ES-I3 (cell line): ENCODE measurements at regions not wholly inside any gene's neighbourhood (a gene's known extent, or its start where the extent isn't known, plus 50 kb on each side); places are given as distances from the start of the nearest gene placed in this dataset.

ENCODE experiments used
- H3K36me3 ChIP-seq: 2 replicates; pipeline ENCODE4 v1.6.1; 2013; ENCODE audit warnings: mild to moderate bottlenecking, low read length, control low read depth, moderate library complexity; ENCODE audit not compliant: insufficient read depth
- H3K4me1 ChIP-seq: 2 replicates; pipeline ENCODE4 v1.6.1; 2013; ENCODE audit warnings: mild to moderate bottlenecking, control low read depth, low read length; ENCODE audit not compliant: insufficient read depth
- H3K9ac ChIP-seq: 2 replicates; pipeline ENCODE4 v1.6.1; 2013; ENCODE audit warnings: low read depth, mild to moderate bottlenecking, low read length, moderate library complexity
- H3K9me3 ChIP-seq: 2 replicates; pipeline ENCODE4 v1.6.1; 2013; ENCODE audit warnings: mild to moderate bottlenecking, low read length, moderate library complexity; ENCODE audit not compliant: control insufficient read depth, insufficient read depth

- H3K9me3 ChIP-seq = no peaks in the 10 kb centered on the region
- no peaks in the 10 kb centered on the region for H3K4me1 ChIP-seq
- H3K9ac ChIP-seq = no peak overlapping the region
- no peaks in the 10 kb centered on the region for H3K36me3 ChIP-seq
Observed at GRCh38 chr2:163420604-163421003, 315.2 kb downstream of the FIGN start.

GRCh38 chr2:163419000-163419830 lies 316.6 kb downstream of the FIGN start:
- no peaks in the 10 kb centered on the region for H3K4me1 ChIP-seq
- no peaks in the 10 kb centered on the region for H3K9me3 ChIP-seq
- H3K9ac ChIP-seq = no peak overlapping the region
- H3K36me3 ChIP-seq = no peaks in the 10 kb centered on the region

- no peaks in the 10 kb centered on the region for H3K36me3 ChIP-seq
Observed at GRCh38 chr2:163417596-163418337, 318.0 kb downstream of the FIGN start.

GRCh38 chr2:163414121-163414520 lies 321.7 kb downstream of the FIGN start:
- no peaks in the 10 kb centered on the region for H3K36me3 ChIP-seq
- H3K9me3 ChIP-seq = no peaks in the 10 kb centered on the region
- no peaks in the 10 kb centered on the region for H3K4me1 ChIP-seq
- H3K9ac ChIP-seq = no peak overlapping the region

More at GRCh38 chr2:163417596-163418337, 318.0 kb downstream of the FIGN start:
- no peaks in the 10 kb centered on the region for H3K4me1 ChIP-seq
- no peak overlapping the region for H3K9ac ChIP-seq
- H3K9me3 ChIP-seq = no peaks in the 10 kb centered on the region

DNA sequence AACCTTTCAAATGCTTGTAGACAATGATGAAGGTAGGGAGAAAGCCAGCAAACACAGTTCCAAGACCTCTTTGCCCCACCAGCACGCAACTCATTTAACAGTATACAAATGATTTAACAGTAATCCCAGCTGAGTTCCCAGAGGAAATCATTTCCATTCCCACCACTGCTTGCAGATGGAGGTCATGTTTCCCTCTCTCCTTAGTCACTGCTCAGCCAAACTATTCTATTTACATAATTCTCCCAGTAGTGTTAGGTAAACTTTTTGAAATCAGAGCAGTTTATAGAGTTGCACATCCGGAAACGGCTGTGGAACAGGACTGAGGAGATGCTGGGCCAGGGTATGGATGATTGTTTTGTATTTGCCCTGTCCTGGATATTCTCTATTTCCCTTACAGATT lies 328.5 kb downstream of the FIGN start:
- no peaks in the 10 kb centered on the region for H3K9me3 ChIP-seq
- H3K36me3 ChIP-seq = no peaks in the 10 kb centered on the region

GRCh38 chr2:163405298-163405697 lies 330.5 kb downstream of the FIGN start:
- Histone ChIP-seq H3K4me1 (peaks cover 5% of the 10 kb centered on the region; the same call in 1 of the 2 replicates), H3K9ac (no peak overlapping the region), H3K9me3 (no peaks in the 10 kb centered on the region), H3K36me3 (no peaks in the 10 kb centered on the region)

More for the DNA sequence above, 328.5 kb downstream of the FIGN start:
- Histone ChIP-seq H3K9ac (no peak overlapping the region), H3K4me1 (no peaks in the 10 kb centered on the region)

DNA sequence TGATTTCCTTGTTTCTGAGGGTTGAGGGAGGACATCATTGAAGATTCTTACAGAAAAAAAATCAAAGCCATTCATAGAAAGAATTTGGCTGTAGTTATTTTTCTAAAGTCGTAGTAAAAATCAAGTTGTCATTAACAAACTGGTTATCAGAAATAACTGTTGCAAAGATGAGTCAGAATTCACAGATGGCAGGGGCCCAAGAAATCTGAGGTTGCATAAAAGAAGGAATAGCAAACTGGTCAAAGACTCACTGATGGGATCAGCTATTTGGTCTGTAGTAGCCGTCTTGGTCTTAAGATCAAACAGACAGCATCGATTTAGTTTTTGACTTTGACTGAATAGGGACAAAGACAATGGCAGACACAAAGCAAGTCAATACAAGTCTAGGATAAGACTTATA lies 334.3 kb downstream of the FIGN start:
- Histone ChIP-seq H3K4me1 (peaks cover 5% of the 10 kb centered on the region; the same call in 1 of the 2 replicates), H3K36me3 (no peaks in the 10 kb centered on the region), H3K9me3 (no peaks in the 10 kb centered on the region), H3K9ac (no peak overlapping the region)

- Histone ChIP-seq H3K9me3 (no peaks in the 10 kb centered on the region), H3K9ac (no peak overlapping the region), H3K36me3 (no peaks in the 10 kb centered on the region), H3K4me1 (peaks cover 5% of the 10 kb centered on the region; the same call in 1 of the 2 replicates)
Observed at GRCh38 chr2:163397451-163397850, 338.4 kb downstream of the FIGN start.

- H3K4me1 ChIP-seq = no peaks in the 10 kb centered on the region
- no peaks in the 10 kb centered on the region for H3K9me3 ChIP-seq
- no peak overlapping the region for H3K9ac ChIP-seq
- H3K36me3 ChIP-seq = no peaks in the 10 kb centered on the region
Observed at GRCh38 chr2:163395602-163396001, 340.2 kb downstream of the FIGN start.

GRCh38 chr2:163389838-163390237 lies 346.0 kb downstream of the FIGN start:
- no peaks in the 10 kb centered on the region for H3K4me1 ChIP-seq
- H3K9ac ChIP-seq = no peak overlapping the region
- H3K9me3 ChIP-seq = no peaks in the 10 kb centered on the region

DNA sequence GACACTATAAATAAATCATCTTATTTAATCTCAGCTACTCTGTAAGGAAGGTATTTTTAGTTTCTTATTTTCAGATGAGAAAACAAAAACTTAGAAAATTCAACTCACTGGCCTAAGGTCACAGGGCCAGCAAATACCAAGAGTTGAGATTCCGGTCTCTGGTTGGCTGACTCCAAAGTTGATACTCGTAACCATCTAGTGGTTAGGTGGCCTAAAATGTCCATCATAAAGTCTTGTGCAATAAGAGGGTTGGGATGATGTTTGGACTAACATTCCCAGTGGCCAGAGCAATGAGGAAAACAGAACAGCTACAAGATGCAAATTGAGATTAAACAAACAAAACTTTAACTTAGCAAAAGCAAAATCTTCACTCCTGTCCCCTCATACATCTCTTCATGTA lies 360.3 kb downstream of the FIGN start:
- H3K4me1 ChIP-seq = no peaks in the 10 kb centered on the region
- no peak overlapping the region for H3K9ac ChIP-seq
- H3K36me3 ChIP-seq = no peaks in the 10 kb centered on the region
- no peaks in the 10 kb centered on the region for H3K9me3 ChIP-seq

More at GRCh38 chr2:163389838-163390237, 346.0 kb downstream of the FIGN start:
- no peaks in the 10 kb centered on the region for H3K36me3 ChIP-seq

DNA sequence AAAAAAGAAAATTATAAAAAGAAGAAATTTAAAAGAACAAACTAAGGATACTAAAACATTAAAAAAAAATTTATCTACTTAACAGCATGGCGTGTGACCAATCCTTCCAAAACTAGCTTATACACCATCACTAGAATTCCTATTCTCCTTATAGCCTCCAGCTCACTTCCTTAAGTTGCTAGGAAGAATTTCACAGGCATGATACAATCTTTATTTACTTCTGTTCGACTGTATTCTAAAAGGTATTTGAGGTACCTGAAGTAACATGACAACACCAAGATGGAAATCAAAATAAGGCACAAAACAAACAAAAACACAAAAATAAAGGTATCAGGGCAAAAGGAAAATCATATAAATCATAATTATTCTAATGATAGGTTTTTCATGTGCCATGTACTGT lies 360.7 kb downstream of the FIGN start:
- Histone ChIP-seq H3K36me3 (no peaks in the 10 kb centered on the region), H3K9ac (no peak overlapping the region), H3K9me3 (no peaks in the 10 kb centered on the region), H3K4me1 (no peaks in the 10 kb centered on the region)

DNA sequence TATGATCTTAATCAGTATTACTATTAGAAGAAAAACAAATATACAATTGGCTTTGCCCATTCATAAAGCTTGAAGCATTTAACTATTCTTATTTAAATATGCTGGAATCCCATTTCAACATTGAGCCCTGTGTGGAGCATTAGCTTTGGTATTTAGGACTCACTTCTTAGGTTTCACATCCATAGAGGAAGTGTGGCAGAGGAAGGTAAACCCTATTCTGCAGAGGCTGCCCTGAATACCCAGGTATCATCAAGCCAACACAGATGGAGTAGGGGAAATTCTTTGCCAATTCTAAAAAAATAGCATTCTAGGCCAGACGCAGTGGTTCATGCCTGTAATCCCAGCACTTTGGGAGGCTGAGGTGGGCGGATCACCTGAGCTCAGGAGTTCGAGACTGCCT lies 361.5 kb downstream of the FIGN start:
- no peaks in the 10 kb centered on the region for H3K4me1 ChIP-seq
- no peak overlapping the region for H3K9ac ChIP-seq
- H3K9me3 ChIP-seq = no peaks in the 10 kb centered on the region
- H3K36me3 ChIP-seq = no peaks in the 10 kb centered on the region

DNA sequence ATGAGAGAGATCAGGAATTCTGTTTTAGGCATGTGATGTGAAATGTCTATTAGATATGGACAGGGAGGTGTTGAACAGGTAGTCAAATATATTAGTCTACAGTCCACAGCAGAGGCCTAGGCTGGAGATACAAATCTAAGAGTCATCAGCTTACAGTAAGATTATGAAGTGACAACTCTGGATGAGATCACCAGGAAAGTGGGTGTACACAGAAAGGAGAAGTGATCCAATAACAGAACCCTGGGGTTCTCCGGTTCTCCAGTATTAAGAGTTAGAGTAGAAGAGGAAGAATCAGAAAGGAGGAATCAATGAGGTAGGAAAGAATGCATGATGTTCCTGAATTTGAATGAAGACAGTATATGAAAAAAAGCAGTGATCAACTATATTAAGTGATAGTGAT lies 362.3 kb downstream of the FIGN start:
- H3K9ac ChIP-seq = no peak overlapping the region
- H3K9me3 ChIP-seq = no peaks in the 10 kb centered on the region
- H3K4me1 ChIP-seq = no peaks in the 10 kb centered on the region
- no peaks in the 10 kb centered on the region for H3K36me3 ChIP-seq
